Panc1 (cell line): ENCODE measurements at regions not wholly inside any gene's neighbourhood (a gene's known extent, or its start where the extent isn't known, plus 50 kb on each side); places are given as distances from the start of the nearest gene placed in this dataset.

Experiments used
- POLR2AphosphoS5 ChIP-seq: IDR thresholded peaks from 2 replicates; pipeline ENCODE4 v1.6.1; 2012; ENCODE audit warnings: mild to moderate bottlenecking, low read depth, low read length, moderate library complexity
- TF ChIP-seq, protein P1 (sequence below): fragments of 450-650 bp; IDR thresholded peaks from 2 replicates; pipeline ENCODE4 v1.5.1; 2017; ENCODE audit warnings: mild to moderate bottlenecking
- TF ChIP-seq, protein P2 (sequence below), 2 experiments: IDR thresholded peaks; 2 replicates each; pipeline ENCODE4 v1.6.1; 2011 to 2012; ENCODE audit warnings: low read depth in 2 of 2, control low read depth in 1 of 2, low read length in 1 of 2, mild to moderate bottlenecking in 1 of 2, moderate library complexity in 1 of 2; ENCODE audit not compliant: insufficient read depth in 1 of 2

DNA sequence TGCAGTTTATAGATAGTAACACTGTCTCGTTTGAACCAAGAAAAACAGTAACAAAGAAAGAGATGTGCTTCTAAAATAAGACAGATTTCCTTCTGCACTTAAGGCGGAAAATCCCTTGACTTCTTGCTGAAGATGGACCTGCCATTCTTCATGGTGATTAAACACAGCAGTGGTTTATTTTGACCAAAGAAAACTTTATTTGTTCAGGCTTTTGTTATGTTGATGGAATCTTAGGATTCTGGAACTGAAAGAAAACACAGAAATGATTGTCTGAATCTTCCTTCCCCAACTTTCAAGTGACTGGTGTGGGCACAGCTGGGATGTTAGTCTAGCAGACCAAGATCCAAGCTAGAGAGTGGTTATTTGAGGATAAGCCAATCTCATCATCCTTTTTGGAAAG, 72.2 kb downstream of the DACT1 start:
- TF ChIP-seq, protein P1, sequence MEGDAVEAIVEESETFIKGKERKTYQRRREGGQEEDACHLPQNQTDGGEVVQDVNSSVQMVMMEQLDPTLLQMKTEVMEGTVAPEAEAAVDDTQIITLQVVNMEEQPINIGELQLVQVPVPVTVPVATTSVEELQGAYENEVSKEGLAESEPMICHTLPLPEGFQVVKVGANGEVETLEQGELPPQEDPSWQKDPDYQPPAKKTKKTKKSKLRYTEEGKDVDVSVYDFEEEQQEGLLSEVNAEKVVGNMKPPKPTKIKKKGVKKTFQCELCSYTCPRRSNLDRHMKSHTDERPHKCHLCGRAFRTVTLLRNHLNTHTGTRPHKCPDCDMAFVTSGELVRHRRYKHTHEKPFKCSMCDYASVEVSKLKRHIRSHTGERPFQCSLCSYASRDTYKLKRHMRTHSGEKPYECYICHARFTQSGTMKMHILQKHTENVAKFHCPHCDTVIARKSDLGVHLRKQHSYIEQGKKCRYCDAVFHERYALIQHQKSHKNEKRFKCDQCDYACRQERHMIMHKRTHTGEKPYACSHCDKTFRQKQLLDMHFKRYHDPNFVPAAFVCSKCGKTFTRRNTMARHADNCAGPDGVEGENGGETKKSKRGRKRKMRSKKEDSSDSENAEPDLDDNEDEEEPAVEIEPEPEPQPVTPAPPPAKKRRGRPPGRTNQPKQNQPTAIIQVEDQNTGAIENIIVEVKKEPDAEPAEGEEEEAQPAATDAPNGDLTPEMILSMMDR: no peak
- TF ChIP-seq, protein P2, sequence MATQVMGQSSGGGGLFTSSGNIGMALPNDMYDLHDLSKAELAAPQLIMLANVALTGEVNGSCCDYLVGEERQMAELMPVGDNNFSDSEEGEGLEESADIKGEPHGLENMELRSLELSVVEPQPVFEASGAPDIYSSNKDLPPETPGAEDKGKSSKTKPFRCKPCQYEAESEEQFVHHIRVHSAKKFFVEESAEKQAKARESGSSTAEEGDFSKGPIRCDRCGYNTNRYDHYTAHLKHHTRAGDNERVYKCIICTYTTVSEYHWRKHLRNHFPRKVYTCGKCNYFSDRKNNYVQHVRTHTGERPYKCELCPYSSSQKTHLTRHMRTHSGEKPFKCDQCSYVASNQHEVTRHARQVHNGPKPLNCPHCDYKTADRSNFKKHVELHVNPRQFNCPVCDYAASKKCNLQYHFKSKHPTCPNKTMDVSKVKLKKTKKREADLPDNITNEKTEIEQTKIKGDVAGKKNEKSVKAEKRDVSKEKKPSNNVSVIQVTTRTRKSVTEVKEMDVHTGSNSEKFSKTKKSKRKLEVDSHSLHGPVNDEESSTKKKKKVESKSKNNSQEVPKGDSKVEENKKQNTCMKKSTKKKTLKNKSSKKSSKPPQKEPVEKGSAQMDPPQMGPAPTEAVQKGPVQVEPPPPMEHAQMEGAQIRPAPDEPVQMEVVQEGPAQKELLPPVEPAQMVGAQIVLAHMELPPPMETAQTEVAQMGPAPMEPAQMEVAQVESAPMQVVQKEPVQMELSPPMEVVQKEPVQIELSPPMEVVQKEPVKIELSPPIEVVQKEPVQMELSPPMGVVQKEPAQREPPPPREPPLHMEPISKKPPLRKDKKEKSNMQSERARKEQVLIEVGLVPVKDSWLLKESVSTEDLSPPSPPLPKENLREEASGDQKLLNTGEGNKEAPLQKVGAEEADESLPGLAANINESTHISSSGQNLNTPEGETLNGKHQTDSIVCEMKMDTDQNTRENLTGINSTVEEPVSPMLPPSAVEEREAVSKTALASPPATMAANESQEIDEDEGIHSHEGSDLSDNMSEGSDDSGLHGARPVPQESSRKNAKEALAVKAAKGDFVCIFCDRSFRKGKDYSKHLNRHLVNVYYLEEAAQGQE (IDR thresholded peaks at IDR 0.05; ENCODE audit: insufficient read depth in 1 of 2, low read depth in 2 of 2, low read length in 1 of 2): no peak
- TF ChIP-seq POLR2AphosphoS5: no peak
